Breast epithelium (tissue), 3 donors: ENCODE measurements at regions not wholly inside any gene's neighbourhood (a gene's known extent, or its start where the extent isn't known, plus 50 kb on each side); places are given as distances from the start of the nearest gene placed in this dataset.

Source experiments
- POLR2A ChIP-seq: fragments of 450-650 bp; IDR thresholded peaks from one replicate; pipeline ENCODE4 v1.6.1; 2016; ENCODE audit warnings: antibody characterized with exemption, mild to moderate bottlenecking, moderate library complexity
- POLR2AphosphoS5 ChIP-seq, 3 donors: sonication (generic); formaldehyde crosslinking; IDR thresholded peaks; one replicate each; pipeline ENCODE4 v1.6.1; 2017; ENCODE audit warnings: antibody characterized with exemption in 3 of 3

- TF ChIP-seq POLR2AphosphoS5 (IDR thresholded peaks at IDR 0.05) = no peak
- no peak for TF ChIP-seq POLR2A
Observed at GRCh38 chr12:127957001-127957660, 309.8 kb upstream of the TMEM132C start.
